ENCODE measurements at regions not wholly inside any gene's neighbourhood (a gene's known extent, or its start where the extent isn't known, plus 50 kb on each side); places are given as distances from the start of the nearest gene placed in this dataset.

- peaks cover 58% of the 10 kb centered on the region for H3K27me3 Mint-ChIP-seq (ENCODE audit: insufficient read depth, unreplicated experiment)
- H3K36me3 Mint-ChIP-seq (ENCODE audit: insufficient read depth, unreplicated experiment) = no peaks in the 10 kb centered on the region
- H3K27ac Mint-ChIP-seq (ENCODE audit: low read depth, unreplicated experiment) = no peak overlapping the region
- no peaks in the 10 kb centered on the region for H3K9me3 Mint-ChIP-seq (ENCODE audit: unreplicated experiment)
- DNase-seq (ENCODE audit: unreplicated experiment) = no peak
- no peak overlapping the region for H3K4me3 Mint-ChIP-seq (ENCODE audit: unreplicated experiment)
- no peak for TF ChIP-seq CTCF (IDR thresholded peaks at IDR 0.05; ENCODE audit: unreplicated experiment)
- BruUV-seq (replicated peaks) = no TSS peak
- ChIA-PET POLR2A (no interaction called here), CTCF (no interaction called here)
- intact Hi-C loops (cut with micrococcal nuclease) = no loop called here
- no peaks in the 10 kb centered on the region for H3K4me1 Mint-ChIP-seq (ENCODE audit: insufficient read depth, unreplicated experiment)
These were observed 95.7 kb downstream of the YTHDF1 start for GRCh38 chr20:63119963-63120807.

- Mint-ChIP-seq H3K9me3 (ENCODE audit: unreplicated experiment) (no peaks in the 10 kb centered on the region), H3K4me1 (ENCODE audit: insufficient read depth, unreplicated experiment) (no peaks in the 10 kb centered on the region), H3K27ac (ENCODE audit: low read depth, unreplicated experiment) (no peak overlapping the region), H3K27me3 (ENCODE audit: insufficient read depth, unreplicated experiment) (peaks cover 67% of the 10 kb centered on the region), H3K4me3 (ENCODE audit: unreplicated experiment) (no peak overlapping the region), H3K36me3 (ENCODE audit: insufficient read depth, unreplicated experiment) (no peaks in the 10 kb centered on the region)
- BruUV-seq (replicated peaks) = no TSS peak
- DNase-seq (ENCODE audit: unreplicated experiment) = no peak
- ChIA-PET POLR2A (no interaction called here), CTCF (no interaction called here)
- no peak for TF ChIP-seq CTCF (IDR thresholded peaks at IDR 0.05; ENCODE audit: unreplicated experiment)
- intact Hi-C loops (cut with micrococcal nuclease) = no loop called here
These were observed 96.6 kb downstream of the YTHDF1 start for GRCh38 chr20:63119121-63119962.

- H3K4me1 Mint-ChIP-seq (ENCODE audit: insufficient read depth, unreplicated experiment) = no peaks in the 10 kb centered on the region
- CTCF ChIA-PET = no interaction called here
- intact Hi-C loops (cut with micrococcal nuclease) = no loop called here
- H3K4me3 Mint-ChIP-seq (ENCODE audit: unreplicated experiment) = no peak overlapping the region
- no peak for DNase-seq (ENCODE audit: unreplicated experiment)
- POLR2A ChIA-PET = no interaction called here
- H3K36me3 Mint-ChIP-seq (ENCODE audit: insufficient read depth, unreplicated experiment) = no peaks in the 10 kb centered on the region
- no peak overlapping the region for H3K27ac Mint-ChIP-seq (ENCODE audit: low read depth, unreplicated experiment)
- no TSS peak for BruUV-seq (replicated peaks)
- H3K9me3 Mint-ChIP-seq (ENCODE audit: unreplicated experiment) = no peaks in the 10 kb centered on the region
- TF ChIP-seq CTCF (IDR thresholded peaks at IDR 0.05; ENCODE audit: unreplicated experiment) = no peak
- H3K27me3 Mint-ChIP-seq (ENCODE audit: insufficient read depth, unreplicated experiment) = peaks cover 74% of the 10 kb centered on the region
These were observed 97.4 kb downstream of the YTHDF1 start for GRCh38 chr20:63118303-63119120.
